GM12892 (cell line): ENCODE measurements at regions not wholly inside any gene's neighbourhood (a gene's known extent, or its start where the extent isn't known, plus 50 kb on each side); places are given as distances from the start of the nearest gene placed in this dataset.

ENCODE experiments used
- DNase-seq: peaks from one replicate; pipeline ENCODE4 v3.0.0; 2011; ENCODE audit not compliant: insufficient read length
- FAIRE-seq: peaks from 2 replicates; lab custom pipeline; 2011; peaks lifted over from hg19 to GRCh38; lab: Jason Lieb, UNC
- POLR2A ChIP-seq: IDR thresholded peaks from 2 replicates; pipeline ENCODE4 v1.6.1; 2011; ENCODE audit warnings: low read depth, low read length, control low read depth
- POLR2AphosphoS5 ChIP-seq: IDR thresholded peaks from 2 replicates; pipeline ENCODE4 v1.6.1; 2011; ENCODE audit warnings: low read depth, low read length, control low read depth
- TAF1 ChIP-seq: IDR thresholded peaks from 2 replicates; pipeline ENCODE4 v1.6.1; 2011; ENCODE audit warnings: low read depth, mild to moderate bottlenecking, control low read depth, low read length, borderline replicate concordance

GRCh38 chr22:48538291-48538820 lies 1289.3 kb downstream of the BRD1 start:
- TF ChIP-seq TAF1 (no peak), POLR2A (no peak), POLR2AphosphoS5 (no peak)
- no peak for DNase-seq
- no peak for FAIRE-seq

GRCh38 chr22:48537343-48537680 lies 1290.4 kb downstream of the BRD1 start:
- DNase-seq (no peak), FAIRE-seq (no peak)
- TF ChIP-seq POLR2AphosphoS5, result no peak
- no peak for TF ChIP-seq POLR2A
- TF ChIP-seq TAF1, result no peak

- no peak for DNase-seq
- TF ChIP-seq POLR2AphosphoS5 (no peak), TAF1 (no peak), POLR2A (no peak)
- no peak for FAIRE-seq
Observed at GRCh38 chr22:48536541-48537342, 1290.9 kb downstream of the BRD1 start.

GRCh38 chr22:48535868-48536540 lies 1291.7 kb downstream of the BRD1 start:
- TF ChIP-seq POLR2AphosphoS5 (no peak), POLR2A (no peak), TAF1 (no peak)
- DNase-seq, result no peak
- no peak for FAIRE-seq

GRCh38 chr22:48534395-48534958 lies 1293.2 kb downstream of the BRD1 start:
- FAIRE-seq (no peak), DNase-seq (no peak)
- TF ChIP-seq TAF1 (no peak), POLR2A (no peak), POLR2AphosphoS5 (no peak)

- FAIRE-seq (no peak), DNase-seq (no peak)
- TF ChIP-seq TAF1 (no peak), POLR2AphosphoS5 (no peak), POLR2A (no peak)
Observed at GRCh38 chr22:48532986-48533385, 1294.7 kb downstream of the BRD1 start.

GRCh38 chr22:48531761-48532435 lies 1295.8 kb downstream of the BRD1 start:
- DNase-seq (no peak), FAIRE-seq (no peak)
- no peak for TF ChIP-seq POLR2AphosphoS5
- TF ChIP-seq POLR2A, result no peak
- TF ChIP-seq TAF1, result no peak

- FAIRE-seq (no peak), DNase-seq (no peak)
- TF ChIP-seq POLR2AphosphoS5, result no peak
- no peak for TF ChIP-seq TAF1
- TF ChIP-seq POLR2A, result no peak
Observed at GRCh38 chr22:48531108-48531507, 1296.6 kb downstream of the BRD1 start.

- DNase-seq (no peak), FAIRE-seq (no peak)
- TF ChIP-seq POLR2A, result no peak
- no peak for TF ChIP-seq TAF1
- TF ChIP-seq POLR2AphosphoS5, result no peak
Observed at GRCh38 chr22:48530666-48531065, 1297.0 kb downstream of the BRD1 start.

GRCh38 chr22:48528221-48528915 lies 1299.3 kb downstream of the BRD1 start:
- no peak for TF ChIP-seq POLR2AphosphoS5
- no peak for TF ChIP-seq POLR2A
- TF ChIP-seq TAF1, result no peak
- FAIRE-seq (no peak), DNase-seq (no peak)

GRCh38 chr22:48523761-48524160 lies 1303.9 kb downstream of the BRD1 start:
- TF ChIP-seq POLR2A, result no peak
- TF ChIP-seq TAF1, result no peak
- no peak for TF ChIP-seq POLR2AphosphoS5
- DNase-seq (no peak), FAIRE-seq (no peak)

- no peak for TF ChIP-seq POLR2AphosphoS5
- TF ChIP-seq POLR2A, result no peak
- no peak for TF ChIP-seq TAF1
- DNase-seq, result no peak
Observed at GRCh38 chr22:48523091-48523490, 1304.6 kb downstream of the BRD1 start.

More at GRCh38 chr22:48523091-48523490, 1304.6 kb downstream of the BRD1 start:
- FAIRE-seq, result no peak
